ENCODE measurements at regions not wholly inside any gene's neighbourhood (a gene's known extent, or its start where the extent isn't known, plus 50 kb on each side); places are given as distances from the start of the nearest gene placed in this dataset.

GRCh38 chr2:173432049-173432754, 77.5 kb downstream of the CDCA7 start:
- H3K4me1 ChIP-seq (ENCODE audit: insufficient read depth), result no peaks in the 10 kb centered on the region
- H3K27me3 ChIP-seq, result no peaks in the 10 kb centered on the region
- H3K27ac ChIP-seq, result no peak overlapping the region
- no peak for DNase-seq
- no peaks in the 10 kb centered on the region for H3K36me3 ChIP-seq
- TF ChIP-seq POLR2A (IDR thresholded peaks at IDR 0.05) (no peak), CTCF (IDR thresholded peaks at IDR 0.05) (no peak), EP300 (IDR thresholded peaks at IDR 0.05) (no peak)
- no peaks in the 10 kb centered on the region for H3K9me3 ChIP-seq
- no peak overlapping the region for H3K4me3 ChIP-seq
- intact Hi-C loops (cut with DNase I), result no loop called here
- WGBS, 3 donors, result 45 to 59% (median 45%) methylated on average over 7 of the region's 7 CpGs

- H3K36me3 ChIP-seq, result no peaks in the 10 kb centered on the region
- WGBS, 3 donors, result 77 to 83% (median 81%) methylated on average over 5 of the region's 5 CpGs
- no peak overlapping the region for H3K27ac ChIP-seq
- no peaks in the 10 kb centered on the region for H3K9me3 ChIP-seq
- no peaks in the 10 kb centered on the region for H3K27me3 ChIP-seq
- no peak overlapping the region for H3K4me3 ChIP-seq
- no peaks in the 10 kb centered on the region for H3K4me1 ChIP-seq (ENCODE audit: insufficient read depth)
- intact Hi-C loops (cut with DNase I), result no loop called here
- DNase-seq, result no peak
- TF ChIP-seq EP300 (IDR thresholded peaks at IDR 0.05) (no peak), CTCF (IDR thresholded peaks at IDR 0.05) (no peak), POLR2A (IDR thresholded peaks at IDR 0.05) (no peak)
Measured at GRCh38 chr2:173434762-173435569, 80.3 kb downstream of the CDCA7 start.

GRCh38 chr2:173435574-173435973, 80.9 kb downstream of the CDCA7 start:
- no peak for DNase-seq
- intact Hi-C loops (cut with DNase I), result no loop called here
- Histone ChIP-seq H3K36me3 (no peaks in the 10 kb centered on the region), H3K9me3 (no peaks in the 10 kb centered on the region), H3K27me3 (no peaks in the 10 kb centered on the region), H3K27ac (no peak overlapping the region), H3K4me1 (ENCODE audit: insufficient read depth) (no peaks in the 10 kb centered on the region), H3K4me3 (no peak overlapping the region)
- WGBS, 3 donors, result 94 to 98% (median 97%) methylated on average over 2 of the region's 2 CpGs
- no peak for TF ChIP-seq CTCF (IDR thresholded peaks at IDR 0.05)
- TF ChIP-seq EP300 (IDR thresholded peaks at IDR 0.05), result no peak
- TF ChIP-seq POLR2A (IDR thresholded peaks at IDR 0.05), result no peak

- H3K4me3 ChIP-seq, result no peak overlapping the region
- no peaks in the 10 kb centered on the region for H3K4me1 ChIP-seq (ENCODE audit: insufficient read depth)
- intact Hi-C loops (cut with DNase I), result no loop called here
- no peak for TF ChIP-seq EP300 (IDR thresholded peaks at IDR 0.05)
- TF ChIP-seq CTCF (IDR thresholded peaks at IDR 0.05), result no peak
- TF ChIP-seq POLR2A (IDR thresholded peaks at IDR 0.05), result no peak
- H3K27me3 ChIP-seq, result no peaks in the 10 kb centered on the region
- 83 to 93% (median 92%) methylated on average over 2 of the region's 2 CpGs for WGBS, 3 donors
- no peaks in the 10 kb centered on the region for H3K9me3 ChIP-seq
- H3K36me3 ChIP-seq, result no peaks in the 10 kb centered on the region
- no peak overlapping the region for H3K27ac ChIP-seq
- DNase-seq, result no peak
Measured at GRCh38 chr2:173436088-173436487, 81.4 kb downstream of the CDCA7 start.

Measured in ovary (tissue), 7 donors.